HEK293 (cell line): ENCODE measurements at regions not wholly inside any gene's neighbourhood (a gene's known extent, or its start where the extent isn't known, plus 50 kb on each side); places are given as distances from the start of the nearest gene placed in this dataset.

ENCODE experiments used
- CTCF ChIA-PET: fragments of 350-600 bp; formaldehyde crosslinking; extraction: SDS; loops from one replicate; lab custom pipeline; 2021; ENCODE audit warnings: antibody characterized with exemption; lab: Yijun Ruan, JAX
- POLR2A ChIA-PET: fragments of 300-600 bp; formaldehyde crosslinking; extraction: SDS; loops from one replicate; lab custom pipeline; 2020; ENCODE audit warnings: antibody characterized with exemption, inconsistent platforms; lab: Yijun Ruan, JAX
- H3K27ac ChIP-seq: fragments of 200-500 bp; sonication (Bioruptor generic); 2 replicates; pipeline ENCODE4 v1.5.1; 2014; ENCODE audit warnings: low read depth, low read length, control low read depth, inconsistent platforms; ENCODE audit errors: extremely low read depth
- H3K36me3 ChIP-seq, 2 experiments: fragments of 200-500 bp in 1 of 2; sonication (Bioruptor generic) in 1 of 2; 1 replicate in 1 of 2; 2 replicates in 1 of 2; pipeline ENCODE4 v1.5.1; 2014 to 2017; ENCODE audit warnings: inconsistent platforms in 2 of 2, low read length in 2 of 2; ENCODE audit not compliant: control insufficient read depth in 2 of 2, insufficient read depth in 1 of 2
- H3K4me1 ChIP-seq: fragments of 200-500 bp; sonication (Bioruptor generic); 2 replicates; pipeline ENCODE4 v1.5.1; 2014; ENCODE audit warnings: mild to moderate bottlenecking, low read length, inconsistent platforms; ENCODE audit not compliant: control insufficient read depth, insufficient read depth
- H3K4me3 ChIP-seq: 2 replicates; pipeline ENCODE4 v1.5.1; 2011; ENCODE audit warnings: low read depth, mild to moderate bottlenecking, control low read depth, low read length, moderate library complexity
- H3K9me3 ChIP-seq: fragments of 200-500 bp; sonication (Bioruptor generic); 2 replicates; pipeline ENCODE4 v1.5.1; 2014; ENCODE audit warnings: low read depth, low read length, inconsistent platforms; ENCODE audit not compliant: control insufficient read depth, insufficient read depth
- BCL11A ChIP-seq: fragments of 450-650 bp; formaldehyde crosslinking; IDR thresholded peaks from 2 replicates; pipeline ENCODE4 v1.5.1; 2016; ENCODE audit warnings: low read depth, missing biosample characterization, missing genetic modification characterization
- HOXC10 ChIP-seq: sonication (generic); formaldehyde crosslinking; IDR thresholded peaks from 2 replicates; pipeline ENCODE4 v1.8.1; 2023; ENCODE audit warnings: mild to moderate bottlenecking, missing genetic modification reagents
- KLF1 ChIP-seq: fragments of 450-650 bp; formaldehyde crosslinking; IDR thresholded peaks from 2 replicates; pipeline ENCODE4 v1.5.1; 2016; ENCODE audit warnings: missing biosample characterization, missing genetic modification characterization
- YY1 ChIP-seq: fragments of 450-650 bp; formaldehyde crosslinking; IDR thresholded peaks from 2 replicates; pipeline ENCODE4 v1.5.1; 2018; ENCODE audit warnings: missing biosample characterization, missing genetic modification characterization
- ZBTB44 ChIP-seq: fragments of 450-650 bp; IDR thresholded peaks from 2 replicates; pipeline ENCODE4 v1.5.1; 2018; ENCODE audit warnings: missing biosample characterization, mild to moderate bottlenecking, missing genetic modification characterization
- ZNF138 ChIP-seq: fragments of 450-650 bp; formaldehyde crosslinking; IDR thresholded peaks from 2 replicates; pipeline ENCODE4 v1.5.1; 2016; ENCODE audit warnings: missing biosample characterization, missing genetic modification characterization, borderline replicate concordance
- ZNF169 ChIP-seq: fragments of 450-650 bp; formaldehyde crosslinking; IDR thresholded peaks from 2 replicates; pipeline ENCODE4 v1.5.1; 2016; ENCODE audit warnings: missing biosample characterization, missing genetic modification characterization
- ZNF223 ChIP-seq: fragments of 450-650 bp; formaldehyde crosslinking; IDR thresholded peaks from 2 replicates; pipeline ENCODE4 v1.5.1; 2016; ENCODE audit warnings: missing biosample characterization, missing genetic modification characterization
- ZNF302 ChIP-seq: fragments of 450-650 bp; formaldehyde crosslinking; IDR thresholded peaks from 2 replicates; pipeline ENCODE4 v1.5.1; 2016; ENCODE audit warnings: missing biosample characterization, missing genetic modification characterization, low read depth
- ZNF354C ChIP-seq: fragments of 450-650 bp; formaldehyde crosslinking; IDR thresholded peaks from 2 replicates; pipeline ENCODE4 v1.5.1; 2016; ENCODE audit warnings: missing biosample characterization, missing genetic modification characterization, low read depth, borderline replicate concordance
- ZNF398 ChIP-seq: fragments of 450-650 bp; formaldehyde crosslinking; IDR thresholded peaks from 2 replicates; pipeline ENCODE4 v1.5.1; 2017; ENCODE audit warnings: missing biosample characterization, missing genetic modification characterization
- ZNF473 ChIP-seq: fragments of 450-650 bp; formaldehyde crosslinking; IDR thresholded peaks from 2 replicates; pipeline ENCODE4 v1.5.1; 2017; ENCODE audit warnings: missing biosample characterization, missing genetic modification characterization
- ZNF677 ChIP-seq: fragments of 450-650 bp; IDR thresholded peaks from 2 replicates; pipeline ENCODE4 v1.5.0; 2018; ENCODE audit warnings: missing biosample characterization, mild to moderate bottlenecking, missing genetic modification characterization, moderate library complexity
- ZNF792 ChIP-seq: fragments of 450-650 bp; formaldehyde crosslinking; IDR thresholded peaks from 2 replicates; pipeline ENCODE4 v1.5.1; 2016; ENCODE audit warnings: missing biosample characterization, missing genetic modification characterization
- ZNF830 ChIP-seq: fragments of 450-650 bp; IDR thresholded peaks from 2 replicates; pipeline ENCODE4 v1.5.0; 2018; ENCODE audit warnings: missing biosample characterization, missing genetic modification characterization, low read depth, mild to moderate bottlenecking, moderate library complexity

GRCh38 chr4:32994981-32995881, 2275.1 kb downstream of the PCDH7 start:
- Histone ChIP-seq H3K4me3 (no peak overlapping the region), H3K4me1 (no peaks in the 10 kb centered on the region), H3K36me3 (no peaks in the 10 kb centered on the region), H3K9me3 (no peaks in the 10 kb centered on the region), H3K27ac (no peak overlapping the region)
- CTCF ChIA-PET: no interaction called here
- POLR2A ChIA-PET: no interaction called here
- no peak for TF ChIP-seq ZNF223 (tag by site-specific recombination)
- TF ChIP-seq ZNF169 (tag by site-specific recombination): no peak
- no peak for TF ChIP-seq ZNF830

GRCh38 chr4:33013282-33013681, 2293.1 kb downstream of the PCDH7 start:
- POLR2A ChIA-PET: no interaction called here
- no peaks in the 10 kb centered on the region for H3K36me3 ChIP-seq
- no peaks in the 10 kb centered on the region for H3K4me1 ChIP-seq
- H3K27ac ChIP-seq: no peak overlapping the region
- no peak for TF ChIP-seq ZNF398 (tag by site-specific recombination)
- TF ChIP-seq HOXC10 (CRISPR knock-in tag): no peak
- TF ChIP-seq, all 188 proteins: peak for 0
- Histone ChIP-seq H3K4me3 (no peak overlapping the region), H3K9me3 (no peaks in the 10 kb centered on the region)
- CTCF ChIA-PET: no interaction called here

GRCh38 chr4:33025236-33025635, 2305.1 kb downstream of the PCDH7 start:
- POLR2A ChIA-PET: no interaction called here
- Histone ChIP-seq H3K4me3 (no peak overlapping the region), H3K9me3 (no peaks in the 10 kb centered on the region), H3K27ac (no peak overlapping the region), H3K4me1 (no peaks in the 10 kb centered on the region), H3K36me3 (no peaks in the 10 kb centered on the region)
- CTCF ChIA-PET: no interaction called here
- no peak for TF ChIP-seq ZNF677 (tag by site-specific recombination)
- TF ChIP-seq ZNF302: no peak
- TF ChIP-seq BCL11A (tag by site-specific recombination): no peak

GRCh38 chr4:33029976-33030375, 2309.8 kb downstream of the PCDH7 start:
- H3K4me1 ChIP-seq: no peaks in the 10 kb centered on the region
- H3K36me3 ChIP-seq: no peaks in the 10 kb centered on the region
- ChIA-PET POLR2A (no interaction called here), CTCF (no interaction called here)
- no peak overlapping the region for H3K4me3 ChIP-seq
- TF ChIP-seq ZNF138 (tag by site-specific recombination) (no peak), ZBTB44 (tag by site-specific recombination) (no peak), KLF1 (tag by site-specific recombination) (no peak), ZNF792 (tag by site-specific recombination) (no peak), YY1 (tag by site-specific recombination) (no peak), ZNF473 (tag by site-specific recombination) (no peak), ZNF354C (tag by site-specific recombination) (no peak)
- H3K9me3 ChIP-seq: no peaks in the 10 kb centered on the region
- H3K27ac ChIP-seq: no peak overlapping the region
